ENCODE measurements at regions not wholly inside any gene's neighbourhood (a gene's known extent, or its start where the extent isn't known, plus 50 kb on each side); places are given as distances from the start of the nearest gene placed in this dataset.

GRCh38 chr6:134609716-134610261, 291.9 kb upstream of the SGK1 start:
- H3K27ac Mint-ChIP-seq: no peak overlapping the region
- ChIA-PET POLR2A (interaction anchor here (0.5 kb wide), 1 partner anchor 431 kb away, joined by 3 read pairs; no protein-coding TSS in a partner anchor), CTCF (no interaction called here)
- H3K27me3 Mint-ChIP-seq: no peaks in the 10 kb centered on the region
- DNase-seq: no peak
- H3K9me3 Mint-ChIP-seq: no peaks in the 10 kb centered on the region
- TF ChIP-seq, protein P1, sequence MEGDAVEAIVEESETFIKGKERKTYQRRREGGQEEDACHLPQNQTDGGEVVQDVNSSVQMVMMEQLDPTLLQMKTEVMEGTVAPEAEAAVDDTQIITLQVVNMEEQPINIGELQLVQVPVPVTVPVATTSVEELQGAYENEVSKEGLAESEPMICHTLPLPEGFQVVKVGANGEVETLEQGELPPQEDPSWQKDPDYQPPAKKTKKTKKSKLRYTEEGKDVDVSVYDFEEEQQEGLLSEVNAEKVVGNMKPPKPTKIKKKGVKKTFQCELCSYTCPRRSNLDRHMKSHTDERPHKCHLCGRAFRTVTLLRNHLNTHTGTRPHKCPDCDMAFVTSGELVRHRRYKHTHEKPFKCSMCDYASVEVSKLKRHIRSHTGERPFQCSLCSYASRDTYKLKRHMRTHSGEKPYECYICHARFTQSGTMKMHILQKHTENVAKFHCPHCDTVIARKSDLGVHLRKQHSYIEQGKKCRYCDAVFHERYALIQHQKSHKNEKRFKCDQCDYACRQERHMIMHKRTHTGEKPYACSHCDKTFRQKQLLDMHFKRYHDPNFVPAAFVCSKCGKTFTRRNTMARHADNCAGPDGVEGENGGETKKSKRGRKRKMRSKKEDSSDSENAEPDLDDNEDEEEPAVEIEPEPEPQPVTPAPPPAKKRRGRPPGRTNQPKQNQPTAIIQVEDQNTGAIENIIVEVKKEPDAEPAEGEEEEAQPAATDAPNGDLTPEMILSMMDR (IDR thresholded peaks at IDR 0.05): no peak
- ATAC-seq (ENCODE audit: low read depth): no peak
- no peaks in the 10 kb centered on the region for H3K4me1 Mint-ChIP-seq
- intact Hi-C loops (cut with micrococcal nuclease): no loop called here
- no peak overlapping the region for H3K4me3 Mint-ChIP-seq
- H3K36me3 Mint-ChIP-seq (ENCODE audit: low read depth): no peaks in the 10 kb centered on the region

DNA sequence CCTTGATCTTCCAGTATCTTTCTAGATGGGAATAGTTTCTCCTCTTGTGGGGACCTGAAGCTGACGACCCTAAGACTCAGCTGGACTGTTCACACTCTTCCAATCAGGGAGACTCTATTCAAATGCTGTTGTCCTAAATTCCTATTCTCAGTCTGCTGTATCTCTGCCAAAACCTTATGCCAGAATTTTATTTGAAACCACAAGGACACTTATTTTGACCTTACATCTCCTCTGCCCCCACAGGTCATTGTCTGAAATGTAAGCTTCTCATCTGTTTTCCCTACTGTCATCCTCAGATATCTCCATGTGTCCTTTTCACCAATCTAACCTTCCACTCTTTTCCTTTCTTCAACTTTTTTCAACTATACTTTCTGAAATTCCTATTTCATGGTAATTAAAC, 289.5 kb upstream of the SGK1 start:
- ChIA-PET POLR2A (no interaction called here), CTCF (no interaction called here)
- Mint-ChIP-seq H3K4me3 (no peak overlapping the region), H3K27me3 (peaks cover 2% of the 10 kb centered on the region), H3K9me3 (no peaks in the 10 kb centered on the region), H3K36me3 (ENCODE audit: low read depth) (no peaks in the 10 kb centered on the region), H3K27ac (no peak overlapping the region), H3K4me1 (no peaks in the 10 kb centered on the region)
- intact Hi-C loops (cut with micrococcal nuclease): no loop called here
- ATAC-seq (ENCODE audit: low read depth) (no peak), DNase-seq (no peak)
- TF ChIP-seq, protein P1 (IDR thresholded peaks at IDR 0.05): no peak

- TF ChIP-seq, protein P1 (IDR thresholded peaks at IDR 0.05): no peak
- ChIA-PET POLR2A (no interaction called here), CTCF (no interaction called here)
- Mint-ChIP-seq H3K36me3 (ENCODE audit: low read depth) (no peaks in the 10 kb centered on the region), H3K9me3 (peaks cover 7% of the 10 kb centered on the region), H3K4me1 (no peaks in the 10 kb centered on the region), H3K27me3 (peaks cover 2% of the 10 kb centered on the region), H3K27ac (no peak overlapping the region), H3K4me3 (no peak overlapping the region)
- intact Hi-C loops (cut with micrococcal nuclease): no loop called here
- no peak for DNase-seq
- ATAC-seq (ENCODE audit: low read depth): no peak
Observed at GRCh38 chr6:134605034-134605433, 287.1 kb upstream of the SGK1 start.

DNA sequence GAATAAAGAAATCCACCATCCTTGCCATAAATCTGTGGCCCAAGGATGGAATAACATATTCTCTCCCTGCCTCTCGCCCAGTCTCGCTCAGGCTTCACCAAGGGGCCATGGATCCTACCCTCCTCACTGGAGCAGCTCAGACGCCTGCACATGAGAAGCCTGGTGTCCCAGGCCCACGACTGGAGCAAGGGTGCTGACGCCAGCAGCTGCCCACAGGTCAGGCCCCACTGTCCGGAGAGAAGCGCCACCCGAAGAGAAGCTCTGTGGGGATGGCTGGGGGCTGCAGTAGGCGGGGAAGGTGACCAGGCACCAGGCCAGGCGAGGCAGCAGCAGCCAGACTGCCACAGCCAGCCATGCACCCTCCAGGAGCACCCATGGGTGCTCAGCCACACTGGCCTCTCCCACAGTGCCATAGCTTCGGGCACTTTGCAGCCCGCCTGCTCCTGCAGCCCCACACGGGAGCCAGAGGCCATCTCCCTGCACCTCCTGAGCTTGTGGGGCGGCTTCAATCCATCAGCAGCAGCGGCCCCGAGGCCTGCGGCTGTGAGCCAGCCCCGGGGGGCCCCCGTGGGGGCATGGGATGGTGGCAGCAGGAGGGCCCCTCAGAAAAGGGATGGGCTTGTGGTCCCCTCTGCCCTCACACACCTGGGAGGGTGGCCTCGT, 286.2 kb upstream of the SGK1 start:
- ChIA-PET CTCF (interaction anchor here (1.1 kb wide), 1 partner anchor 9 kb away, joined by 3 read pairs; no protein-coding TSS in a partner anchor), POLR2A (no interaction called here)
- TF ChIP-seq, protein P1 (IDR thresholded peaks at IDR 0.05): no peak
- H3K36me3 Mint-ChIP-seq (ENCODE audit: low read depth): no peaks in the 10 kb centered on the region
- H3K4me3 Mint-ChIP-seq: no peak overlapping the region
- intact Hi-C loops (cut with micrococcal nuclease): no loop called here
- DNase-seq (no peak), ATAC-seq (ENCODE audit: low read depth) (no peak)
- H3K27ac Mint-ChIP-seq: no peak overlapping the region
- H3K4me1 Mint-ChIP-seq: no peaks in the 10 kb centered on the region
- peaks cover 7% of the 10 kb centered on the region for H3K9me3 Mint-ChIP-seq
- peaks cover 2% of the 10 kb centered on the region for H3K27me3 Mint-ChIP-seq

- no peaks in the 10 kb centered on the region for H3K36me3 Mint-ChIP-seq (ENCODE audit: low read depth)
- peaks cover 2% of the 10 kb centered on the region for H3K27me3 Mint-ChIP-seq
- CTCF ChIA-PET: interaction anchor here (1.1 kb wide), 1 partner anchor 9 kb away, joined by 3 read pairs; no protein-coding TSS in a partner anchor
- TF ChIP-seq, protein P1 (IDR thresholded peaks at IDR 0.05): no peak
- ATAC-seq (ENCODE audit: low read depth) (no peak), DNase-seq (no peak)
- peaks cover 7% of the 10 kb centered on the region for H3K9me3 Mint-ChIP-seq
- POLR2A ChIA-PET: no interaction called here
- intact Hi-C loops (cut with micrococcal nuclease): no loop called here
- H3K27ac Mint-ChIP-seq: no peak overlapping the region
- H3K4me1 Mint-ChIP-seq: no peaks in the 10 kb centered on the region
- H3K4me3 Mint-ChIP-seq: no peak overlapping the region
Observed at GRCh38 chr6:134603561-134603960, 285.6 kb upstream of the SGK1 start.
